CD8-positive, alpha-beta memory T cell (primary cell): ENCODE measurements at regions not wholly inside any gene's neighbourhood (a gene's known extent, or its start where the extent isn't known, plus 50 kb on each side); places are given as distances from the start of the nearest gene placed in this dataset.
"Not testable (repeated sequence)": the region's sequence is repeated elsewhere in the genome, so short reads cannot be mapped to it uniquely, and the experiment has no call there.

Source experiments
- CTCF ChIA-PET: fragments of 350-600 bp; sonication (Branson Sonifier 250); formaldehyde crosslinking; loops from one replicate; lab custom pipeline; 2021; ENCODE audit warnings: antibody characterized with exemption; lab: Charles Lee
- POLR2A ChIA-PET: fragments of 350-600 bp; sonication (Branson Sonifier 250); formaldehyde crosslinking; loops from one replicate; lab custom pipeline; 2021; ENCODE audit warnings: antibody characterized with exemption; lab: Charles Lee
- DNase-seq, 5 donors: peaks; one replicate each; pipeline versions ENCODE4 v3.0.0 to v3.0.0-alpha.2; 2020 to 2022; ENCODE audit warnings: mixed read lengths in 1 of 5
- H3K27ac ChIP-seq: one replicate; pipeline ENCODE4 v1.7.0; 2013; ENCODE audit warnings: low read depth, mild to moderate bottlenecking, low read length, moderate library complexity
- H3K27me3 ChIP-seq: 2 replicates; pipeline ENCODE4 v1.7.0; 2013; ENCODE audit warnings: low read length, mild to moderate bottlenecking; ENCODE audit not compliant: insufficient read depth, poor library complexity, severe bottlenecking
- H3K36me3 ChIP-seq: 2 replicates; pipeline ENCODE4 v1.7.0; 2013; ENCODE audit warnings: mild to moderate bottlenecking, low read length, moderate library complexity; ENCODE audit not compliant: insufficient read depth
- H3K4me1 ChIP-seq: 2 replicates; pipeline ENCODE4 v1.7.0; 2013; ENCODE audit warnings: mild to moderate bottlenecking, low read length, moderate library complexity; ENCODE audit not compliant: insufficient read depth
- H3K4me3 ChIP-seq: 2 replicates; pipeline ENCODE4 v1.7.0; 2013; ENCODE audit warnings: mild to moderate bottlenecking, low read length
- H3K9me3 ChIP-seq: 2 replicates; pipeline ENCODE4 v1.7.0; 2013; ENCODE audit warnings: mild to moderate bottlenecking, low read length
- H3K27ac Mint-ChIP-seq, 8 donors: one replicate each; pipeline ENCODE4 v1.8.0; 2020 to 2021; ENCODE audit warnings: mixed read lengths in 8 of 8, mild to moderate bottlenecking in 6 of 8, inconsistent platforms in 3 of 8, moderate library complexity in 3 of 8
- H3K27me3 Mint-ChIP-seq, 2 donors: one replicate each; pipeline ENCODE4 v1.8.0; 2020 to 2021; ENCODE audit warnings: mixed read lengths in 2 of 2, mild to moderate bottlenecking in 1 of 2, moderate library complexity in 1 of 2
- H3K36me3 Mint-ChIP-seq, 3 donors: one replicate each; pipeline ENCODE4 v1.8.0; 2020 to 2021; ENCODE audit warnings: mixed read lengths in 3 of 3, inconsistent platforms in 1 of 3, mild to moderate bottlenecking in 1 of 3
- H3K4me1 Mint-ChIP-seq, 3 donors: one replicate each; pipeline ENCODE4 v1.8.0; 2020 to 2021; ENCODE audit warnings: mixed read lengths in 3 of 3, inconsistent platforms in 1 of 3, mild to moderate bottlenecking in 1 of 3
- H3K4me3 Mint-ChIP-seq, 7 donors: one replicate each; pipeline ENCODE4 v1.8.0; 2020 to 2021; ENCODE audit warnings: mixed read lengths in 7 of 7, mild to moderate bottlenecking in 6 of 7, moderate library complexity in 4 of 7, inconsistent platforms in 2 of 7
- H3K9me3 Mint-ChIP-seq, 5 donors: one replicate each; pipeline ENCODE4 v1.8.0; 2020 to 2022; ENCODE audit warnings: mixed read lengths in 5 of 5, mild to moderate bottlenecking in 3 of 5, moderate library complexity in 2 of 5, inconsistent platforms in 1 of 5

- H3K4me3 ChIP-seq: no peak overlapping the region
- ChIA-PET POLR2A (no interaction called here), CTCF (no interaction called here)
- H3K9me3 ChIP-seq: no peaks in the 10 kb centered on the region
- H3K27me3 ChIP-seq: no peaks in the 10 kb centered on the region
- peaks cover 0 to 8% (median 0%) of the 10 kb centered on the region in 3 donors for H3K4me1 Mint-ChIP-seq
- H3K27ac Mint-ChIP-seq: no peak overlapping the region
- H3K4me3 Mint-ChIP-seq: no peak overlapping the region
- H3K9me3 Mint-ChIP-seq: peaks cover 0 to 2% (median 0%) of the 10 kb centered on the region in 5 donors
- H3K27me3 Mint-ChIP-seq: no peaks in the 10 kb centered on the region
- H3K4me1 ChIP-seq: no peaks in the 10 kb centered on the region
- no peaks in the 10 kb centered on the region for H3K36me3 Mint-ChIP-seq
- no peaks in the 10 kb centered on the region for H3K36me3 ChIP-seq
- DNase-seq: no peak
- no peak overlapping the region for H3K27ac ChIP-seq
Observed at GRCh38 chr3:24687671-24688070, 193.0 kb upstream of the THRB start.

GRCh38 chr3:24688446-24689148, 193.9 kb upstream of the THRB start:
- POLR2A ChIA-PET: no interaction called here

GRCh38 chr3:24689353-24689752, 194.7 kb upstream of the THRB start:
- Mint-ChIP-seq H3K9me3 (peaks cover 0 to 2% (median 0%) of the 10 kb centered on the region in 5 donors), H3K4me1 (peaks cover 0 to 8% (median 0%) of the 10 kb centered on the region in 3 donors), H3K27ac (no peak overlapping the region), H3K27me3 (no peaks in the 10 kb centered on the region), H3K4me3 (no peak overlapping the region), H3K36me3 (no peaks in the 10 kb centered on the region)
- ChIA-PET POLR2A (no interaction called here), CTCF (no interaction called here)
- Histone ChIP-seq H3K27me3 (no peaks in the 10 kb centered on the region), H3K4me1 (no peaks in the 10 kb centered on the region), H3K9me3 (no peaks in the 10 kb centered on the region), H3K4me3 (no peak overlapping the region), H3K27ac (no peak overlapping the region), H3K36me3 (no peaks in the 10 kb centered on the region)
- DNase-seq: no peak

More at GRCh38 chr3:24688446-24689148, 193.9 kb upstream of the THRB start:
- peaks cover 0 to 8% (median 0%) of the 10 kb centered on the region in 3 donors for H3K4me1 Mint-ChIP-seq
- no peak for DNase-seq
- no peak overlapping the region for H3K27ac Mint-ChIP-seq
- CTCF ChIA-PET: no interaction called here
- Histone ChIP-seq H3K9me3 (no peaks in the 10 kb centered on the region), H3K4me1 (no peaks in the 10 kb centered on the region), H3K27ac (no peak overlapping the region), H3K27me3 (no peaks in the 10 kb centered on the region), H3K4me3 (no peak overlapping the region), H3K36me3 (no peaks in the 10 kb centered on the region)
- H3K27me3 Mint-ChIP-seq: no peaks in the 10 kb centered on the region
- peaks cover 0 to 2% (median 0%) of the 10 kb centered on the region in 5 donors for H3K9me3 Mint-ChIP-seq
- no peak overlapping the region for H3K4me3 Mint-ChIP-seq
- H3K36me3 Mint-ChIP-seq: no peaks in the 10 kb centered on the region

GRCh38 chr3:24690777-24691176, 196.1 kb upstream of the THRB start:
- H3K4me1 Mint-ChIP-seq: peaks cover 0 to 8% (median 0%) of the 10 kb centered on the region in 3 donors
- no peaks in the 10 kb centered on the region for H3K9me3 ChIP-seq
- no peak for DNase-seq
- peaks cover 0 to 3% (median 2%) of the 10 kb centered on the region in 5 donors for H3K9me3 Mint-ChIP-seq
- no peak overlapping the region for H3K27ac ChIP-seq
- H3K4me3 ChIP-seq: no peak overlapping the region
- no peaks in the 10 kb centered on the region for H3K27me3 ChIP-seq
- H3K36me3 ChIP-seq: no peaks in the 10 kb centered on the region
- no peaks in the 10 kb centered on the region for H3K4me1 ChIP-seq
- ChIA-PET CTCF (no interaction called here), POLR2A (no interaction called here)
- no peaks in the 10 kb centered on the region for H3K36me3 Mint-ChIP-seq
- H3K4me3 Mint-ChIP-seq: no peak overlapping the region
- H3K27me3 Mint-ChIP-seq: no peaks in the 10 kb centered on the region
- H3K27ac Mint-ChIP-seq: no peak overlapping the region

GRCh38 chr3:24699078-24699477, 204.4 kb upstream of the THRB start:
- H3K4me1 ChIP-seq, H3K4me3 ChIP-seq, H3K27me3 ChIP-seq, POLR2A ChIA-PET, H3K36me3 ChIP-seq, DNase-seq, H3K9me3 ChIP-seq, H3K27me3 Mint-ChIP-seq, H3K27ac ChIP-seq, H3K4me1 Mint-ChIP-seq, H3K4me3 Mint-ChIP-seq, H3K27ac Mint-ChIP-seq, CTCF ChIA-PET, H3K36me3 Mint-ChIP-seq: not testable (repeated sequence)
- H3K9me3 Mint-ChIP-seq: peaks cover 0 to 14% (median 3%) of the 10 kb centered on the region in 5 donors

GRCh38 chr3:24704496-24704895, 209.8 kb upstream of the THRB start:
- Histone ChIP-seq H3K27me3 (no peaks in the 10 kb centered on the region), H3K4me3 (no peak overlapping the region), H3K4me1 (no peaks in the 10 kb centered on the region), H3K36me3 (no peaks in the 10 kb centered on the region), H3K9me3 (no peaks in the 10 kb centered on the region), H3K27ac (no peak overlapping the region)
- ChIA-PET CTCF (no interaction called here), POLR2A (no interaction called here)
- no peaks in the 10 kb centered on the region for H3K4me1 Mint-ChIP-seq
- no peak overlapping the region for H3K27ac Mint-ChIP-seq
- H3K9me3 Mint-ChIP-seq: peaks cover 0 to 15% (median 1%) of the 10 kb centered on the region in 5 donors
- no peak for DNase-seq
- no peaks in the 10 kb centered on the region for H3K36me3 Mint-ChIP-seq
- H3K4me3 Mint-ChIP-seq: no peak overlapping the region
- H3K27me3 Mint-ChIP-seq: peaks cover 0 to 4% of the 10 kb centered on the region in 2 donors

- POLR2A ChIA-PET: no interaction called here
- H3K4me1 Mint-ChIP-seq: no peaks in the 10 kb centered on the region
- H3K4me3 Mint-ChIP-seq: no peak overlapping the region
- H3K9me3 ChIP-seq: no peaks in the 10 kb centered on the region
- H3K27me3 ChIP-seq: no peaks in the 10 kb centered on the region
- peaks cover 0 to 8% (median 1%) of the 10 kb centered on the region in 5 donors for H3K9me3 Mint-ChIP-seq
- H3K27me3 Mint-ChIP-seq: peaks cover 0 to 4% of the 10 kb centered on the region in 2 donors
- H3K4me1 ChIP-seq: no peaks in the 10 kb centered on the region
- no peak overlapping the region for H3K27ac ChIP-seq
- H3K27ac Mint-ChIP-seq: no peak overlapping the region
- no peaks in the 10 kb centered on the region for H3K36me3 Mint-ChIP-seq
- no peaks in the 10 kb centered on the region for H3K36me3 ChIP-seq
- CTCF ChIA-PET: no interaction called here
- DNase-seq: no peak
- no peak overlapping the region for H3K4me3 ChIP-seq
Observed at GRCh38 chr3:24707936-24708335, 213.3 kb upstream of the THRB start.

GRCh38 chr3:24709956-24710355, 215.3 kb upstream of the THRB start:
- H3K27me3 ChIP-seq: no peaks in the 10 kb centered on the region
- Mint-ChIP-seq H3K4me1 (no peaks in the 10 kb centered on the region), H3K36me3 (no peaks in the 10 kb centered on the region), H3K27ac (no peak overlapping the region), H3K9me3 (peaks cover 0 to 5% (median 1%) of the 10 kb centered on the region in 5 donors), H3K4me3 (no peak overlapping the region), H3K27me3 (no peaks in the 10 kb centered on the region)
- no peaks in the 10 kb centered on the region for H3K4me1 ChIP-seq
- no peak overlapping the region for H3K27ac ChIP-seq
- no peak overlapping the region for H3K4me3 ChIP-seq
- DNase-seq: no peak
- no peaks in the 10 kb centered on the region for H3K36me3 ChIP-seq
- H3K9me3 ChIP-seq: no peaks in the 10 kb centered on the region
- ChIA-PET POLR2A (no interaction called here), CTCF (no interaction called here)
